Posterior cingulate gyrus (tissue), 11 donors: ENCODE measurements at regions not wholly inside any gene's neighbourhood (a gene's known extent, or its start where the extent isn't known, plus 50 kb on each side); places are given as distances from the start of the nearest gene placed in this dataset.
"Not testable (repeated sequence)": the region's sequence is repeated elsewhere in the genome, so short reads cannot be mapped to it uniquely, and the experiment has no call there.

Experiments
- DNase-seq, 10 donors: peaks; one replicate each; pipeline versions ENCODE4 v3.0.0 to v3.0.0-alpha.2; 2020 to 2021; ENCODE audit warnings: mixed read lengths in 3 of 10
- intact Hi-C: fragments of 100-400 bp; cut with DNase I; formaldehyde crosslinking; loops from one replicate; pipeline ENCODE4 v1.15.1; 2023

DNA sequence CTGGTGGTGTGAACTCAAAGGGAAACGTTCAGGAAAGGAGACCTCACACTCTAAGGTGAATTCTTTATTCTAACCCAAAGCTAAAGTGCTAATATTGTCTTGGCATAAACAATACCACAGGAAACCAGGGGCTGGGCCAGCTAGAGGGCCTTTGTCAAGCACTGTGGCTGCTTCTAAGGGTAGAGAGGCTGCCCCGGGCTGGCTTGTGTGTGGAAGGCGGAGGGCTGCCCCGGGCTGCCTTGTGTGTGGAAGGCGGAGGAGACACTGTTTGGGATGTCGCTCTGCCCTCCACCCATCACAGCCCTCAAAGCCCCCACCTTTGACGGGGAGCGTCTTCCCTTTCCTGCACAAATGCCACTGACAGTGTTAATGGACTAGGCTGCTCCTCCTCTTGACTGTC, 216.8 kb downstream of the TOMM20 start:
- DNase-seq: peak in 1 of 10 donors; percentile 14
- intact Hi-C loops: no loop called here

GRCh38 chr1:234911136-234911535, 217.5 kb downstream of the TOMM20 start:
- peak in 1 of 10 donors; percentile 3 for DNase-seq
- intact Hi-C loops: not testable (repeated sequence)

GRCh38 chr1:234909851-234910250, 218.8 kb downstream of the TOMM20 start:
- DNase-seq: peak in 1 of 10 donors; percentile 21
- intact Hi-C loops: no loop called here

DNA sequence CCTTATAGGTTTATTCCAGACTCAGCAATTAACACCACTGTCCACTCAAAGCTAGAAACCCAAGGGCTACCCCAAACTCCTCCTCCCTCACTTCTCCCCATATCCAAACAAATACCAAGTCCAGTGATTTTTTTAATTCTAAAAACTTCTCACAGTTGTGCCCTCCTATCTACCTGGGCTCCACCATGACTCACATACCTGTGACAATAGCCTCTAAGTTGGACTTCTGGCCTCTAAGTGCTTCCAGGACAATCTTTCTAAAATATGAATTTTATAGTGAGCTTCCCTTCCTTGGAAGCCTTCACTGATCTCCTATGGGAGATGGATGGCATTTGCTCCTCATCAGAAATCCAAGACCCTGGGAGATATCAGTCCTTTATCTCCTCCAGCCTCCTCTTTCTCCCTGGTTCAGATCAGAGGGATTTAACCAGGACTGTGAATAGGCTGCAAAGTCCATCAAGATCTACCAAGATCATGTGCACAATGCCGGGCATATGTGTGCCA, 219.3 kb downstream of the TOMM20 start:
- DNase-seq: no peak
- intact Hi-C loops: no loop called here

DNA sequence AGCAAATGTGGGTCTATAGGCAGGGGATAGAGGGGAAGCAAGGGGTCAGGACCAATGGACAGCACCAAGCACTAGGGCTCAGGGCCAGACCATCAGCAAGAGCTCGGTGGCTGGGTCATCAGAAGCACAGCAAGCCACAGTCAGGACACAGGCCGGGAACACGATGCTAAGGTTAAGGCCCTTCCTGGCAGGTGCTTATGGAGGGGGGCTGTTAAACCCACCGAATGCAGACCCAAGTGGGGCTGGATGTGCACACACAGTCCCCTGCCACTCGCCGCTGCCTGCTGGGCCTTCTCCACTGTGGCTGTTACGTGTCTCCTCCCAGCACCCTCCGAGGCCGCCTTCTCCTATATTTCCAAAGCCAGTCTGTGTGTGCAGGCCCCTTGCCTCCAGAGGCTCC, 220.1 kb downstream of the TOMM20 start:
- intact Hi-C loops: no loop called here

DNA sequence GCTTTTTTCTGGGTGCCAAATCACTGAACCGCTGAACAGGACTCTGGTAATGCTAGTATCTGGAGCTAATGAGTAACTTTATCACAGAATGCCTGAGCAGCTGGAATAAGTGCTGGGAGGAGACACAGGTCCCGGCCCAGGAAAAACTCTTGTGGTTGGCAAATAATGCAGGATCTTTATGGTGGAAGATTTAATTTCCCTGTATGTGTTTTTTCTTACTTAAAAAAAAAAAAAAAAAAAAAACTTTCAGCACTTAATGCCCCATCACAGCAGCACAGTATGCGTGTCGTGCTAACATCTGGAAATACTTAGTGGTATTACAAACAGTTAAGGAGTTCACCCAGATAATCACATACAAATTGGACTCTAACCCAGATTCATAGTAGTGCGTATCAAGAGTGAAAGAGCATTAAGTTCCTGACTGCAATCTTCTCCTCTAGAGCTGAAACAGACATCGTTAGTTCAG, 220.7 kb downstream of the TOMM20 start:
- intact Hi-C loops: no loop called here

More for the DNA sequence above, 220.1 kb downstream of the TOMM20 start:
- DNase-seq: peak in 1 of 10 donors; percentile 70

GRCh38 chr1:234907208-234907939, 221.3 kb downstream of the TOMM20 start:
- intact Hi-C loops: no loop called here
- peak in 1 of 10 donors; percentile 10 for DNase-seq

More for the DNA sequence above, 220.7 kb downstream of the TOMM20 start:
- DNase-seq: peak in 1 of 10 donors; percentile 6

- intact Hi-C loops: no loop called here
- DNase-seq: peak in 1 of 10 donors; percentile 26
Observed at GRCh38 chr1:234906654-234907053, 222.0 kb downstream of the TOMM20 start.

GRCh38 chr1:234902774-234903547, 225.7 kb downstream of the TOMM20 start:
- DNase-seq: no peak
- intact Hi-C loops: no loop called here

GRCh38 chr1:234901491-234902049, 227.1 kb downstream of the TOMM20 start:
- intact Hi-C loops: no loop called here
- no peak for DNase-seq

- intact Hi-C loops: no loop called here
- DNase-seq: no peak
Observed at GRCh38 chr1:234900595-234900994, 228.0 kb downstream of the TOMM20 start.

GRCh38 chr1:234899730-234900072, 228.9 kb downstream of the TOMM20 start:
- intact Hi-C loops: no loop called here
- DNase-seq: no peak

DNA sequence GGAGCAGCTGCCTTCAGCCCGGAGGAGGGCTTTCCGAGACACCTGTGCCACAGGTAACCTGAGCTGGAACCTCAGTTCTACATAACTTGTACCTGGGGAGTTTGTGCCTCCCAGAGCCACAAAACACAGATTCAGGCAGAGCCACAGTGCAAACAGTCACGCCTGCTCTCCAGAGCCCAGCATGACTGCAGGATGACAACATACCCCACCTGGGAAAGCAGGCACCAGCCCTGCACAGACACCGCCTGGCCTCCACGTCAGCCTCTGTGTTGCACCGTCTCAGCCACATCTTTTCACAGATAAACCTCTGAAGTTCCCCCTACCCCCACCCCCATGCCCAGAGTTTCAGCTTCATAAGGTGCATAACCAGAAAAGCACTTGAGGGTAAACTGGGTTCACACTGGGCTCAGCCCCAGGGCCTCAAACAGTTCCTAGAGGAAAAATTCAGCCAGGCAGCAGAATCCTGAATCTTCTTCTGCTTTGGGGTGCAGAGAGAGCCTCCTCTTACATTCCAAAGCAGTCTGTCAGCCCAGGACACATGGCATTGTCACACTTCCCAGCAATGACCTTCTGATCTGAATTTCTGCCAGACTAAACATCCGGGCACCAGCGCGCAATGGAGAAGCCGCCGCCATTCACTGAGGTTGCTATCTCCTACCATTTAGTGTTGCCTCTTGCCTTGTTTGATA, 229.5 kb downstream of the TOMM20 start:
- peak in 1 of 10 donors; percentile 42 for DNase-seq
- intact Hi-C loops: no loop called here

GRCh38 chr1:234898455-234899033, 230.1 kb downstream of the TOMM20 start:
- intact Hi-C loops: no loop called here
- DNase-seq: peak in 1 of 10 donors; percentile 34

- DNase-seq: no peak
- intact Hi-C loops: no loop called here
Observed at GRCh38 chr1:234897754-234898454, 230.7 kb downstream of the TOMM20 start.

DNA sequence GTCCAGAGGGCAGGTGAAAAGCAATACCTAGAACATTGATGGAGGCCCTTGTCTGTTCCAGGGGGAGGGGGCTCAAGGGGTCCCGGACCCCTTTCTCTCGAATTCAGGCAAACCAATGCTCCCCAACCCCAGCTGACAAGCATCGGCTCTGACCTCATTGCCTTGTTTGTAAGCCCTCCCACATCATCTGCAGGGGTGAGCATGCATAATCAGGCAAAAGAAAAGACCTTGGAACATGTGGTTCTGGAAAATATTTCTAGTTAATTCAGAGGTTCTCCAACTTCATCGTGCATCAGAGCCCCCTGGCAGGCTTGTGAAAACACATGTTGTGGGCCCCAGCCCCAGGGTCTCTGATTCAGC, 231.3 kb downstream of the TOMM20 start:
- intact Hi-C loops: no loop called here
- DNase-seq: no peak

GRCh38 chr1:234896477-234897389, 231.9 kb downstream of the TOMM20 start:
- DNase-seq: peak in 1 of 10 donors; percentile 31
- intact Hi-C loops: no loop called here

DNA sequence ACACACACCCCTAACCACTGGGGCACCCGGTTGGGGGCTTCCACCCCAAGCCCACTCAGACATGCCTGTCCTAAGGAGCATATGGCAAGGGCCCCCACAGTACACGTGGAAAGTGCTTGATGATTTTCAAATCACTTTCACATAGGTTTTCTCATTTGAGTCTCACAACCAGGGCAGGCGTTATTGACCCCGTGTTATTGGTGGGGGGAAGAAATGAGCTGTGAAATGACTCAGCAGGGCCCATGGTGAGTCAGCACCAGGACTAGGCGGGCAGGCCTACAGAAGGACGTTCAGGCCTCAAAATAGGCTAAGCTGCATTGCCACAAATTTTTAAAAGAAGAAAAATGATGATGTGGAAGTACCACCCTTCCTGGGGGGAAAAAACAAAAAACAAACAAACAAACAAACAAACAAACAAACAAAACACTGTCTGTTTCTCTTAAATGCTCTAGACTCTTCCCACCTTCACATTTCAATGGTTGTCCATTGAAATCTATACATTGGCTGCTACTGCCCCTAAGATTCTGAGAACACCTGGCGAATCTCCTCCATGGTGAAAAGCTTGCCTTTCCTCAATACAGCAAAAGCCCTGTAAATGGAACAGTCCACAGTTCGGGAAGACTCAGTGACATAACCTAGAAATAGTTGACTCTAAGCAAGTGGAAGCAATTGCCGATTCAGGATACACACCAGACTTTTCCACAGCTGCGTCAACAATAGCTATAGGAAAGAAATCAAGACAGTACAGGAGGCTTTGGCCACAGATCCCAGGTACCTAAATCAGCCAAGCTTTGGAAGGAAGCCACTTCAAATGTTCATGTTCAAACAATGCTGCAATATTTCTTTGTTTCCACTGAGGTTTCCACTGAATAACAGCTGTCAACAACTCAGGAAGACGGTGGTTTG, 234.7 kb downstream of the TOMM20 start:
- intact Hi-C loops: no loop called here

More for the DNA sequence above, 234.7 kb downstream of the TOMM20 start:
- DNase-seq: no peak
